ENCODE measurements at regions not wholly inside any gene's neighbourhood (a gene's known extent, or its start where the extent isn't known, plus 50 kb on each side); places are given as distances from the start of the nearest gene placed in this dataset.

GRCh38 chr12:93134175-93134890 lies 205.2 kb upstream of the EEA1 start:
- TF ChIP-seq POLR2AphosphoS5 (IDR thresholded peaks at IDR 0.05): no peak
- TF ChIP-seq, protein P1, sequence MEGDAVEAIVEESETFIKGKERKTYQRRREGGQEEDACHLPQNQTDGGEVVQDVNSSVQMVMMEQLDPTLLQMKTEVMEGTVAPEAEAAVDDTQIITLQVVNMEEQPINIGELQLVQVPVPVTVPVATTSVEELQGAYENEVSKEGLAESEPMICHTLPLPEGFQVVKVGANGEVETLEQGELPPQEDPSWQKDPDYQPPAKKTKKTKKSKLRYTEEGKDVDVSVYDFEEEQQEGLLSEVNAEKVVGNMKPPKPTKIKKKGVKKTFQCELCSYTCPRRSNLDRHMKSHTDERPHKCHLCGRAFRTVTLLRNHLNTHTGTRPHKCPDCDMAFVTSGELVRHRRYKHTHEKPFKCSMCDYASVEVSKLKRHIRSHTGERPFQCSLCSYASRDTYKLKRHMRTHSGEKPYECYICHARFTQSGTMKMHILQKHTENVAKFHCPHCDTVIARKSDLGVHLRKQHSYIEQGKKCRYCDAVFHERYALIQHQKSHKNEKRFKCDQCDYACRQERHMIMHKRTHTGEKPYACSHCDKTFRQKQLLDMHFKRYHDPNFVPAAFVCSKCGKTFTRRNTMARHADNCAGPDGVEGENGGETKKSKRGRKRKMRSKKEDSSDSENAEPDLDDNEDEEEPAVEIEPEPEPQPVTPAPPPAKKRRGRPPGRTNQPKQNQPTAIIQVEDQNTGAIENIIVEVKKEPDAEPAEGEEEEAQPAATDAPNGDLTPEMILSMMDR (IDR thresholded peaks at IDR 0.05): no peak

Data from esophagus muscularis mucosa (tissue), 3 donors.